ENCODE measurements at regions not wholly inside any gene's neighbourhood (a gene's known extent, or its start where the extent isn't known, plus 50 kb on each side); places are given as distances from the start of the nearest gene placed in this dataset.

GRCh38 chr5:65084795-65085515 is 316.2 kb downstream of the CWC27 start:
- intact Hi-C loops (cut with DNase I) = no loop called here
- 99% methylated on average over 3 of the region's 3 CpGs for WGBS
- TF ChIP-seq, protein P1, sequence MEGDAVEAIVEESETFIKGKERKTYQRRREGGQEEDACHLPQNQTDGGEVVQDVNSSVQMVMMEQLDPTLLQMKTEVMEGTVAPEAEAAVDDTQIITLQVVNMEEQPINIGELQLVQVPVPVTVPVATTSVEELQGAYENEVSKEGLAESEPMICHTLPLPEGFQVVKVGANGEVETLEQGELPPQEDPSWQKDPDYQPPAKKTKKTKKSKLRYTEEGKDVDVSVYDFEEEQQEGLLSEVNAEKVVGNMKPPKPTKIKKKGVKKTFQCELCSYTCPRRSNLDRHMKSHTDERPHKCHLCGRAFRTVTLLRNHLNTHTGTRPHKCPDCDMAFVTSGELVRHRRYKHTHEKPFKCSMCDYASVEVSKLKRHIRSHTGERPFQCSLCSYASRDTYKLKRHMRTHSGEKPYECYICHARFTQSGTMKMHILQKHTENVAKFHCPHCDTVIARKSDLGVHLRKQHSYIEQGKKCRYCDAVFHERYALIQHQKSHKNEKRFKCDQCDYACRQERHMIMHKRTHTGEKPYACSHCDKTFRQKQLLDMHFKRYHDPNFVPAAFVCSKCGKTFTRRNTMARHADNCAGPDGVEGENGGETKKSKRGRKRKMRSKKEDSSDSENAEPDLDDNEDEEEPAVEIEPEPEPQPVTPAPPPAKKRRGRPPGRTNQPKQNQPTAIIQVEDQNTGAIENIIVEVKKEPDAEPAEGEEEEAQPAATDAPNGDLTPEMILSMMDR (IDR thresholded peaks at IDR 0.05) = no peak
- no peak for TF ChIP-seq POLR2AphosphoS5 (IDR thresholded peaks at IDR 0.05)
- no peak for TF ChIP-seq EP300 (IDR thresholded peaks at IDR 0.05)
- TF ChIP-seq POLR2A (IDR thresholded peaks at IDR 0.05; ENCODE audit: low read depth) = no peak

DNA sequence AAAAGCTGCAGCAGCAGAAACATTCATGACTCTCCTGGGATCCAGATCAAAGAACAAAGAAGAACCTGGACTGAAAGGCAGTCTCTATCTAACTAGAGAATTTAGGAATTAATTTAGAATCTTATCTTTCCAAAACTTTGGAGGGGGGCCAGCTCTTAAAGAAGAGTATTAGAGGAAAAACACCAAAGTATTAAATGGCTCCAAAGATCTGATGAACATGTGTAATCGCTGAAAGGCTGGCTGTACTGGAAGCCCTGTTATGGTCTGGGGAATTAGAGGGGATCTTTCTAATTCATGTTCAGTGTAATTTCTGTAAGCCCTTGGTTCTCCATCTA is 316.8 kb downstream of the CWC27 start:
- Histone ChIP-seq H3K36me3 (no peaks in the 10 kb centered on the region), H3K27ac (replicated peaks in 1 of 4) (no peak overlapping the region), H3K9me3 (no peaks in the 10 kb centered on the region), H3K4me1 (no peaks in the 10 kb centered on the region), H3K27me3 (no peaks in the 10 kb centered on the region), H3K4me3 (no peak overlapping the region)
- TF ChIP-seq POLR2A (IDR thresholded peaks at IDR 0.05; ENCODE audit: low read depth) (no peak), EP300 (IDR thresholded peaks at IDR 0.05) (no peak), POLR2AphosphoS5 (IDR thresholded peaks at IDR 0.05) (no peak)
- TF ChIP-seq, protein P1 (IDR thresholded peaks at IDR 0.05) = no peak
- 85% methylated on average over 1 of the region's 1 CpG for WGBS
- DNase-seq (ENCODE audit: extremely low spot score) = no peak
- intact Hi-C loops (cut with DNase I) = no loop called here

More at GRCh38 chr5:65084795-65085515, 316.2 kb downstream of the CWC27 start:
- Histone ChIP-seq H3K4me3 (no peak overlapping the region), H3K27ac (replicated peaks in 1 of 4) (no peak overlapping the region), H3K27me3 (no peaks in the 10 kb centered on the region), H3K9me3 (no peaks in the 10 kb centered on the region), H3K36me3 (no peaks in the 10 kb centered on the region), H3K4me1 (no peaks in the 10 kb centered on the region)
- DNase-seq (ENCODE audit: extremely low spot score) = no peak

GRCh38 chr5:65086234-65086890 is 317.6 kb downstream of the CWC27 start:
- no peaks in the 10 kb centered on the region for H3K36me3 ChIP-seq
- TF ChIP-seq POLR2AphosphoS5 (IDR thresholded peaks at IDR 0.05) = no peak
- WGBS = 93% methylated on average over 3 of the region's 3 CpGs
- intact Hi-C loops (cut with DNase I) = no loop called here
- H3K27me3 ChIP-seq = no peaks in the 10 kb centered on the region
- no peak for DNase-seq (ENCODE audit: extremely low spot score)
- no peaks in the 10 kb centered on the region for H3K9me3 ChIP-seq
- no peaks in the 10 kb centered on the region for H3K4me1 ChIP-seq
- no peak overlapping the region for H3K4me3 ChIP-seq
- H3K27ac ChIP-seq (replicated peaks in 1 of 4) = no peak overlapping the region

DNA sequence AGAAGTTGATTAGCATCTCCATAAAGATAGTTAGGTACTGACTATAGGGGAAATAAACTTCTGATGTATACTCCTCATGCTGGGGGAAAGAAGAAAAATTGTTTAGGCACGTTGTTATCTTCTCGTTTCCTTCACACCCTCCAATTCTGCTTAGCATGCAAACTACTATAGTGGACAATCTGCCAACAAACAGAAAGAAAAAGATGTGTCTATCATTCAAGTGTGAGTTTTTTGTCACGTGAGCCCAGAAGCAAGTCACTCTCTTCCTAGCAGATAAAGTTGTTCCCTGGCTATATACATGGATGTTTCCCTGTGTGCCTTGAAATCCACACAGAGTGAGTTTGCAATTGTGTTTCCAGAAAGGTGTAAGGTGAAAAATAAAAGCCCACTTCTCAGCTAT is 318.4 kb downstream of the CWC27 start:
- no peaks in the 10 kb centered on the region for H3K27me3 ChIP-seq
- TF ChIP-seq POLR2A (IDR thresholded peaks at IDR 0.05; ENCODE audit: low read depth) (no peak), EP300 (IDR thresholded peaks at IDR 0.05) (no peak), POLR2AphosphoS5 (IDR thresholded peaks at IDR 0.05) (no peak)
- TF ChIP-seq, protein P1 (IDR thresholded peaks at IDR 0.05) = no peak
- no peak overlapping the region for H3K4me3 ChIP-seq
- no peaks in the 10 kb centered on the region for H3K36me3 ChIP-seq
- no peak overlapping the region for H3K27ac ChIP-seq (replicated peaks in 1 of 4)
- DNase-seq (ENCODE audit: extremely low spot score) = no peak
- WGBS = 75% methylated on average over 3 of the region's 3 CpGs
- no peaks in the 10 kb centered on the region for H3K9me3 ChIP-seq
- H3K4me1 ChIP-seq = no peaks in the 10 kb centered on the region
- intact Hi-C loops (cut with DNase I) = no loop called here

- H3K27ac ChIP-seq (replicated peaks in 1 of 4) = no peak overlapping the region
- no peak overlapping the region for H3K4me3 ChIP-seq
- H3K27me3 ChIP-seq = no peaks in the 10 kb centered on the region
- H3K36me3 ChIP-seq = no peaks in the 10 kb centered on the region
- intact Hi-C loops (cut with DNase I) = no loop called here
- no peak for DNase-seq (ENCODE audit: extremely low spot score)
- no peaks in the 10 kb centered on the region for H3K9me3 ChIP-seq
- no peaks in the 10 kb centered on the region for H3K4me1 ChIP-seq
- TF ChIP-seq POLR2A (IDR thresholded peaks at IDR 0.05; ENCODE audit: low read depth) = no peak
- TF ChIP-seq, protein P1 (IDR thresholded peaks at IDR 0.05) = no peak
- TF ChIP-seq EP300 (IDR thresholded peaks at IDR 0.05) = no peak
- no peak for TF ChIP-seq POLR2AphosphoS5 (IDR thresholded peaks at IDR 0.05)
- 86% methylated on average over 5 of the region's 5 CpGs for WGBS
Observed at GRCh38 chr5:65094279-65094678, 325.5 kb downstream of the CWC27 start.
